HG02870 (cell line): ENCODE measurements at regions not wholly inside any gene's neighbourhood (a gene's known extent, or its start where the extent isn't known, plus 50 kb on each side); places are given as distances from the start of the nearest gene placed in this dataset.

Experiments
- ATAC-seq: cut with Tn5 transposase; IDR thresholded peaks from one replicate; pipeline ENCODE4 v1.9.1; 2021; ENCODE audit warnings: mild to moderate bottlenecking, moderate library complexity; ENCODE audit not compliant: unreplicated experiment

DNA sequence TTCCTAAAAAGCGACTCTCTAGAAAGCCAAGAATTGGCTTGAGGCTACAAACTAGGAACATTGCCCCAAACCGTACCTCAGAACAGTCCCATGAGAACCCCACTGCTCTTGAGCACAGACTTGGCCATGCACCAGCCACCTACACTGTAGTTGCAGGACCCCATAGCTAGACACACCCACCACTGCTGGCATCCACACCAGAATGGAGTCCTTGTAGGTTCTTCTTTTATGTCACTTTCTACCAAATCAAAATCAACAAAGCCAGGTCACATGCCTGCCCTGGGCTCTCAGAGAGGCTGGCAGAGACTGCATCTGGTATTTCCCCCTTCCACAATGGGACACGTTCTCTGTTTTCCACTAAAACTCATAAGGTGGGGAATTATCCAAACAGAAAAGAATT lies 290.5 kb downstream of the SHOX2 start:
- no peak for ATAC-seq

DNA sequence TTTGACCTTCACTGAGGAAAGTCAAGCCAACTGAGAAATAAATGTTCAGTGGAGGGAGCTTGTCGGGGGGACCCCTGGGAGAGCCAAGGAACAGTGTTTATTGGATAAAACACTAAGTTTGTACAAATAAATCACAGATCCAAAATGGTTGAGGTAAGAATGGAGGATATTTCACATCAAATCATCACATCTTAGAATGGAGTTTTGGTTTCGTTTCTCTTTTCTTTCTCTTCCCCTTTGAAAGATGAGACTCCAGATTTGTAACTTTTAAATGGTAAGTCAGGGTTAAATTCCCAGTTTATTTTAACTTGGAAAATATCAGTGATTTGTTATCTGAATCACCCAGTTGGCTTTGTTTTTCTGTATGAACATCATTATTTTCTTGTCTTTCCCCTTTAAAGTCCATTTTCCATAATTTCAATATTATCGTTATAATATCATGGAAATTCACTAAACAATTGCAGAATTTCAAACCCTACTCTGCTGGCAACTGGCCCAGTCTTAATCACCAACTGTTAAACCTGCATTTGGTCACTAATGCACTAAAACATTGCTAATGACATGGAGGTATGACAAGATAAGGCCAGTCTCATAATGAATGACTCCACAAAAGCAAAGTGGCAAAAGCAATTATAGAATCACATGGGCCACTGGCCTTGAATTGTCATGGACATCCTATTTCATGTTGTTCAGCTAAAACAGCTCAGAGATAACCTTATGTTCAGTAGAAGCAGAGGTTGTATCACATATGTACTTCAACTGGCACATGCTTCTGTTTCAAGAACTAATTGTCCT lies 295.1 kb downstream of the SHOX2 start:
- no peak for ATAC-seq

DNA sequence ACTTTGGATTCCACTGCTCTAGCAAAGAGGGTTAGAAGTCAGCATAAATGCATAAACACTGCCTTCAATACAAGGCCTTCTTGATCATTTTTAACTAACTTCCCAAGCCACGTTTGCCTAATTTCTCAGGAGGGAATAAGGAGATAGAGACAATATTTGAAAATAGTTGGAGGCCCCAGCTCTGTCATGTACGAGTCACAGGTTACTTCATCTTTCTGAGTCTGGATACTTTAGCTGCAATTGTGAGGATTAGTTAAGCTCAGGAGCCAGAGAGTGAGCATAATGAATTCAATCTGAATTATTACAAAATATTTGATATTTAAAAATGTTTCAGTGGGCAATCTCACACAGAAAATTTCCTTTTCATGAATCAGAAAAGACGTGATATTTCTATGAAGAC lies 298.9 kb downstream of the SHOX2 start:
- no peak for ATAC-seq

DNA sequence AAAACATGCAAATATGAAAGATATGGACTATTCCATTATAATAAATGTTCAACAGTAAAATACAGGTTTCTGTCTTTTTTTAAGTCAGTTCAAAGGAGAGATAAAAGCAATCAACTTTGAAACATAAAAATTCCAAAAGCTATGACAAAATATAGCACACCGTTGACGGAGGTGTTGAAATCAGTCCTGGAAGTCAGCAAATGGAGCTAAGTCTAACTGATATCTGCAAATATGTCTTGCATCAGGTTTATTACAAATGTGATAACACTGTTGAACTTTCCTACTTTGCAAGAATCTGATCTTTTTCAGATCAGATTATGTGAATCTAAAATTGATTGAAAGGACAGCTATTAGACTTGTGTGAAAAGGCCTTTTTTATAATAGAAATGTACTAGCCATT lies 300.7 kb downstream of the SHOX2 start:
- no peak for ATAC-seq

DNA sequence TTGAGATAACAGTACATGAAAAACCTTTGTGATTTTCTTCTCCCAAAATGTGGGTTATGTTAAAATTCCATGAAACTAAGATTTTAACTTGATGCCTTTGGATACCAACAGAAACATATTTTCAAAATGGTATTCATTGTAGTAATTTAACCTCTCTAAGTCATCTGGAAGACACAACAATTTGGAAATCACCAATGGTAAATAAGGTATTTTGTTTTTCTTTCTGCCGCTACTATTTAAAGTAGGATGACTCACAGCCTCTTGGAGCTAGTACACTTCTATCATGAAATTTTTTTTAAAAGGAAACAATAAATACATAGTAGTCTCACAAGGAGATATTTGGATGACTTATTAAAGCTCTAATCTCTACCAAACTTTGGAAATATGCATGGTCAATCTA lies 291.6 kb upstream of the VEPH1 start:
- no peak for ATAC-seq

DNA sequence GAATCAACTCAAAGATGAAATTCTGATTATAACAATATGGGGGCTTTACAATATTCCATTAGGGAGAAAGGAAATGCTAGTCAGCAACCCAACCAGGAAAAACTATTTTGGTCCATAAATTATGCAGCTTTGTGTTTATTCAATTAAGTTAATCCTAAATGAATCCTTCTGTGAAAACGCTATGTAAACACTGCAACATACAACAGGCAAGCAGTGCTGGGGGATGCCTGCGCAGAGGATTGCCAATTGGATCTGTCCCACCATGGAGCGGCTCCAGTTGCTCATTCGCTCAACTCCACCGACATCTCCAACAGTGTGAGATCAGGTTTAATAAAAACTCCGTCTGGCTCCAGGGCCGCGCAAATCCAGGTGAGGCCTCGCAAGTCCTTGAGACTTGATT lies 290.5 kb upstream of the VEPH1 start:
- ATAC-seq = no peak

DNA sequence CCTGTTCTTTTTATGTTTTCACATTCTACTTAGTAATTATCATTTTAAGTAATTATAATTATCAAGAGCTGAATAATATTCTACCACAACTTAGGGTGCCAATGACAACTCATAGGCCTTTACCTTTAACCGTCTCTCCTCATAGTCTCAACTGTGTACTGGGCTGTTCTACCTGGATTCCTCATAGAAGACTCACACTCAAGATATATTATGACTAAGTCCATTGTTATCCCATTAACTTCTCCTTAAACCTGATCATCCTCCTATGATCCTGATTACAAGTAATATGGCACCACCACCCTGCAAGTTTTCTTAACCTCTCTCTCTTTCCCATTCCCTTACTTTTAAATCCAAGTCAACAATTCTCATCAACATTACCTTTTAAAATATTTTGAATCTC lies 285.9 kb upstream of the VEPH1 start:
- no peak for ATAC-seq

DNA sequence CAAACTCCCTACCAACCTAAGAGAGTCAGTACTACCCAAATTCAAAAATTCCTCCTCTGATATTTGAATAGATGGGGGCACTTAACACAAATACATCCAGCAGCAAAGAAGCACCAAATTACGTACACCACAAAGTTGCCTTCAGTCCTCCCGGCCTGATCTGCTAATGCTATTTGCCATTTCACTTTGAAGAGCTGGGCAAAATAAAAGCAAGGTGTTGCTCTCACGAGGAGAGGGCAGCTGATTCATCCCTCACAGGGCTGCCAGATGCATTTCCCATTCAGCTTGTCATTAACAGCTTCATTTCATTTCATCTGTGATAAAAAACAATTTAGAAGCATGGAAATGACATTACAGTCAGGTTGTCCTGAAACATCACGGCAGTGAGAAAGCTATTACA lies 283.4 kb upstream of the VEPH1 start:
- ATAC-seq = no peak

DNA sequence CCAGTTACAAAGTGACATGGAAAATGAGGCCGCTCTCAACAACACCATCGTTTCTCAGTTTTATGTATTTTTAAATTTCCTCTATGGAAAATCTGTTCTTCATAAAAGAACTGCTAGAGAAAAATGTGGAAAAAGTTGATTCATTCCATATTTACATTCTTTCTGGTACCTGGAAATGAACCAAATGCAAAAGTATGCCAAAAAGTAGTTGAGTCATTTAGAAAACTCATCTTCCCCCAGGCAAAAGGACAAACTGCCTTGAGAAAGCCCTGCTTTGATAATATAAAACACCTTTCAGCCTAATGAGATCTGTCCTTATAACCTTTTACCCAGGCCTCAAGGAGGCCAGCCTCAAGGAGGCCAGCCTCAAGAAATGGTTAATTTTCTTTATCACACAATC lies 283.0 kb upstream of the VEPH1 start:
- ATAC-seq = no peak

DNA sequence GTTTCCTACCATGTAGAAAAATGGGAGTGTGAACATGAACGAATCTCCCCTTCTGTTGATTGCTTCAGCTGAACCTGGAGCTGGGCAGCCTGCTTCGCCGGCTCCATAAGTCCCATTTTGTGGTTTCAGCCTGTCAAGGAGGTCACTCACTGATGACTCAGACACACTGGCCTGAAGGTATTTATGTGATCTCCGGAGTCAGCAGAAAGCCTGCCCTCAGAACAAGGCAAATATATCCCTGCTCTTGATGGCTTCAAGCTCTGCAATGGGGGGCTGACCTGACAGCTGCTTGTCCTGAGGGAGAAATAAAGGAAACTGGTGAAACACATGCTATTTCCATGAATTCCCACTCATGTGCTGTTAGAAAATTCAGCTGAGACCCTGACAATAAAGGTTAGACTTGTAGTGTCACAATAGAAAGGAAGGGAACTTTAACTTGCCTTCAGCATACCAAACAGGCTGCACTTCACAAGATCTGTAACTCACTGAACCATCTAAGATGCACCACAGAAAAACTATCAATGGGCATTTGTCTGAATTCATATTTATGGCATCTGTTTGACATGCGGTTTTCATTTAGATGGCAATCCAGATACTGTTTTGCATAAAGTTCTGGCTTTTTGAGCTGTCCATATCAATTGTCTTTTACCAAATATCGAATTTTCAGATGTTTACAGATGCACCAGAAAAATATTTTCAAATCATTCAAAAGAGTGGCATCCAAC lies 282.0 kb upstream of the VEPH1 start:
- ATAC-seq = no peak

DNA sequence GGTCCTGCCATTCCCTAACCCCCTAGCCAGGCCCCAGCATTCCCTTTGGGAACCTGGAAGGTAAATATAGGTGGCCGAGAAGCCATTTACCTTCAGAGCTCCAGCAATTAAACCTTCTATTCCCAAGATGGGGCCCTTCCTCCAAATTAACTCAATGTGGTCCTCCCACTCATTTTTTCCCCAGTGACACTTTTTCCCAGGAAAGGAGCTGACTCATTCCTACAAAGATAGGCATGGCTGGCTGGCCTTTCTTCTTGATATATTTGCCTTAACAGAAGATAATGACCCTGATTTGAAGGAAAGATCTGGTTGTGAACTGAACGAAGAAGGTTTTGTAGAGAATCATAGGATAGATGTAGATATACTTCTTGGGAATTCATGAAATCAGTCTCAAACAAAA lies 279.0 kb upstream of the VEPH1 start:
- no peak for ATAC-seq

DNA sequence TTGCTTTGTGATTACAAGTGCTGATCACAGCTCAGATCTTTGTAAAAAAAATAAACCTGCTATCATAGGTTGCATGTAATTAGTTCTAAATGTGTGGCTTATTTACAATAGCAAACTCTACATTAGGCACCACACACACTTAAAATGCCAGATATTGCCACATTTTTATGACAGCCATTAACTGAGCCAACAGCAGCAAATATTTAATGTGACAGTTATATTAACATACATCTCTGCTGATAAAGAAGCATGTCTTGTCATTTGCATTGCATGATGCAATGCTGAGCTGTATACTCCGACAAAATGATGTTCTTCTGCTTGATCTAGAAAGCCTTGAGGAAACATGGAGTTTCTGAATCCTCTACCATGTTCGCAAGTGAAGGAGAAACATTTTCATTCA lies 273.6 kb upstream of the VEPH1 start:
- no peak for ATAC-seq

DNA sequence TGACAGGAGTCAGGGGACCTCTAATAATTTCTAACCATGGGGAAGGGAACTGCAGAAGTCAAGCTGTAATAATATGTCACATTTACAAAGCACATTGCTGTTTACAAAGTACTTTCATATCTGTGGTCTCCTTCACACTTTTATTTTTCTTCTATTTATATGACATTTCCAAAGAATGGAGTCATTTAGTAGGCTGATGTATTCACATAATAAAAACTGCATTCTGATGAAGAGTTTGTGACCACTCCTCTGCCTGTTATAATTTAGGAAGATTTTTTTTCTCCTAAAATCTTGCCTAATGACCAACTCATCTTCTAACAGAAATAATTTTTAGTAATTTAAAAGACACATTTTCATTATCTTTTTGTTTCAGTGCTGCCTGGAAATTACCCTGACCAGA lies 272.2 kb upstream of the VEPH1 start:
- no peak for ATAC-seq

DNA sequence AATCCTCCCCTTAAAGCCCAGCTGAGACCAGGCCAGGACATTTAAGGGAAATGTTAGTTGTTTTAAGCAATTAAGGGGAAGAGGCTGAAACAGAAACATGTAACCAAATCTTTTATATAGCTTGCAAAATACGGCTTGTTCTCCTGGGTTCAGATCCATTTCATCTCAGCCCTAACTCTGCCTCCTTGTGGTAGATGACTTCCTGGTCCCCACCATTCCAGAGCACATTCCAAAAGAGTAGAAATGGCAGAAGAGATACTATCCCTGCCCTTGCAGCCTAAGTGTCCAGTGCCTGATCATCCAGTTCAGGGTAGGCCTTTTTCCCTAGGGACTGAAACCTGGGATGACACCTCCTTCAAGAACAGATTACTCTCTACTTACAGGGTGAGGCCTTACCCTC lies 266.2 kb upstream of the VEPH1 start:
- no peak for ATAC-seq

DNA sequence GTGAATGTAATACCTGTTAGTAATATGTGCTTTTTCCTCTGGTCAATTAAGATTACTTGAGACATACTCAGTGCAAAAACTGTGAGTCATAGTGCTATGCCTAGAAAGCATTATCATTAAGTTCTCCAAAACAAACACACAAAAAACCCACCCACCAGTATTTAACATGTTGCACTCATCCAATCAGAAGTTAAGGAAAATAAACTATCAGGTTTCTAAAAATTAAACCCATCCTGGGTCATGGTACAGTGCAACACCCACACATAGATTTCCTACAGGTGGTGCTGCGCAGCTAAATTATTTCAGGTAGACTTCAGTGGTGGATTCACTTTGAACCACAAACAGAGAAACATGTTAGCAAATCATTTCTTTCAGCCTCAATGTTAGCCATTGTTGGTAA lies 264.4 kb upstream of the VEPH1 start:
- ATAC-seq = no peak

DNA sequence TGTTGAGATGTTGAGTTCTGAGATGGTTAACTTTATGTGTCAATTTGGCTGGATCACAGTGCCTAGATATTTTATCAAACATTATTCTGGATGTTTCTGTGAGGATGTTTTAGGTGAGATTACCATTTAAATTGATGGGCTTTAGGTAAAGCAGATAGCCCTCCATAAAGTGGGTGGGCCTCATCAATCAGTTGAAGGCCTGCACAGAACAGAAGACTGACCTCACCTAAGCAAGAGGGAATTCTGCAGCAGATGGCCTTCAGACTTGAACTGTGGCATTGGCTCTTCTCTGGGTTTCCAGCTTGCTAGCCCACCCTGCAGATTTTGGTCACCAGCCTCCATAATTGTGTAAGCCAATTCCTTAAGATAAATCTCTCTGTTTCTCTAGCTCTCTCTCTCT lies 260.4 kb upstream of the VEPH1 start:
- no peak for ATAC-seq

DNA sequence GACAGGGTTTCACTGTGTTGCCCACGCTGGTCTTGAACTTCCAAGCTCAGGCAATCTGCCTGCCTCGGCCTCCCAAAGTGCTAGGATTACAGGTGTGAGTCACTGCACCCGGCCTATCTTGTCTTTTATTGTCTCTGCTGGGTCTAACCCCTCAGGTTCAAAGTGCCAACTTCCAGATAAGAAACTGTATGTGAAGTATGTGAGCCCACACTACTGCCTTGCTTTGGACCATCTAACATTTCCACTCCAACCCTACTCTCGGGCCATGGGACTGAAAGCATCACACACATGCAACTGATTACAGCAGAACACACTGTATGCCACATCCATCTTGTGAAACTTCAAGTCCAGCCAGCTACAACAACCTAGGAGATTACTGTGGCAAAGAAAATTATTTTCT lies 256.1 kb upstream of the VEPH1 start:
- no peak for ATAC-seq

DNA sequence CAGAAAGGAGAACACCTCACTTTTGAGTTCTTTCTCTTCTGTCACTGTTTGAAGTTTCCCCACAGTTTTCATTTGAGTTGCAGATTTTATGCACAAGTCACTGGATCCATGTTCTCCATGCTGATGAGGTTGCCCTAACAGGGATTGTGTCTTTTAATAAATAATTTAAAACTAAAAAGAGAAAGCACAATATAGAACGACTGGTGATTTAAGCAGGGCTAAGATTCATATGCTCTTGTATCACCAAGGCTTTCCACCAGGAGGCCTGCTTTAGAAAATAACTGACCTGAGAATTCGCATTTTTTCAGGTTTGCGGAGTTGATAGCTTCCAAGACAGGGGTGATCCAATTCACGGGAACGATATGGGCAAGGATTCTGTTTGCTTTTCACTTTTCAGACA lies 252.0 kb upstream of the VEPH1 start:
- ATAC-seq = no peak

DNA sequence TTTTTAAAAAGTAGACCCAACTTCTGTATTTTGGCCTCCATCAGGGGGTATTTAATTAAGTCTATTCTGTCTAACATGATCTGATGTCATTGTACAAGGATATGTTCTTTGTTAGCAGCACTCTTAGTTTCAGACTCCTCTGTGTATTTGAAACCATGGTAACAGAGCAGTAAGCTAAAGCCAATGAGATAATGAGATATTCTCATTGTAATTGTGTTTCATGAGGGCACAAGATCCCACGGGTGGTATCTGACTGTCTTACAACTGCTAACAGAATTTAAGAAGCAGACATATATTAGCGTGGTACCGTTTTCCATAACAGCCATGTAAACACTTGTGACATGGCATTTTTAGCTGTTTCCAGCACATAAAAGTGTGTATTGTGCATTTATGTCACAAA lies 251.2 kb upstream of the VEPH1 start:
- ATAC-seq = no peak

DNA sequence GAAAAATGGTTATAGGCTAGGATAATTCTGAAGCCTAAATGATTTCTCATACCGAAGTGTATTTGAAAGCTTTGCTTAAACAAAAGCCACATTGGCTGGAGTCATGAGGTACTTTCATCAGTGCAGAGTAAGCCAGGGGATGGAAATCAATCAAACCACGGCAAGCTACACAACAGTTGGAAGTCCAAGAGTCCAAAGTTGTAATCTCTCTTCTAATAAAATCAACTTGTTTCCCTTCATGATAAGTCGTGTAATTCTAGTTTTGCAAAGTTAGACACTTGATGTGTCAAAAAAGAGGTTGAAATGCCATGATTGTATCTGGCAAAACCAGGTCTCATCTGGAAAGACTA lies 250.5 kb upstream of the VEPH1 start:
- no peak for ATAC-seq

DNA sequence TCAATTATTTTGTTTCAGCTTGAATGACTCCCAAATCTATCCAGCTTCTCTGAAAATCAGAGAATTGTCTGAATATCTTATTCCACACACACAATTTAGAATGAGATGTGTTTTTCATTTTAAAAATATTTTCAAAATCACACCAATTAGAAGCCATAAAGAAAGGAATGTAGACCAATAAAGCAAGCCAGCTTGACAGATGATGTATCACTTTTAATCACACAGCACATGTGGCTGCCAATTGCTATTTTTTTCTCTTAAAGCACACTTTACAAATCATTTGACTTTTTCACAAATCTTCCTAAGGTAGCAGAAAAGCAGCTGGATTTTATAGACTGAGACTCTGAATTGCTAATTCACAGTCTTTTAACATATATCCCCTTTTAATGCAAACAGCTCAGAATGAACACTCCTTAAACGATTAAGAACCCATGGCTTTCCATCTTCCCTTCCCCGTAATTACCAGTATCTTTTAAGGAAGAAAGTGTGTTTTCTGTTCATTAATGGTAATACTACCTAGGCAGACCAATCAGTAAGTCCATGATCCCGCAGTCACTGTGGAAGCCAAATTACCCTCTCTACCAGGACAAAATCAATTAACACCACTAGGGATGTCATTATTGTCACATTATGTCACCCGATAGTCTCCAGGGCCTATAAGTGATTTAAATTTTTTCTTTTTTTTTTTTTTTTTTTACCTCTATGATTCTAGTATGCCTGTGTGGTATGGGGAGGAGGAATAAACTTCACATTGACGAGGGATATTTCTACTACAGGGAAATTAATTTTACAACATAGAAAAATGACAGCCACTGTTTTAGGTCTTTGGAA lies 250.0 kb upstream of the VEPH1 start:
- ATAC-seq = no peak

DNA sequence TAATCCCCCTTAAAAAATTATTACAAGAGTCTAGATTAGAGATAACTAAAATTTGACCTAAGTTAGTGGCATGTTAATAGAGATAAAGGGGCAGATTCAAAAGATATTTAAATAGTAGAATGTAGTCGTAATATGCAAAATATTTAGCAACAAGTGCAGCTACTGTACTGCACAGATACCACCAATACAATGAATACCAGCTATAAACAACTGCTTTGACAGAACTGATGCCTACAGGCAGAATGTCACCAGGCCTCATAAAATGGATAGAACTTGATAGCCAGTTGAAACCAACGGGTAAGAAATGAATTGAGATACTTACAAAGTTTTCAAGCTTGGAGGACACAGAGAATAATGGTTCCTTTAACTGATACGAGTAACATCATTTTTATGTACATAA lies 249.3 kb upstream of the VEPH1 start:
- ATAC-seq = no peak
